Right atrium auricular region (tissue), 2 donors: ENCODE measurements at regions not wholly inside any gene's neighbourhood (a gene's known extent, or its start where the extent isn't known, plus 50 kb on each side); places are given as distances from the start of the nearest gene placed in this dataset.
"Not testable (repeated sequence)": the region's sequence is repeated elsewhere in the genome, so short reads cannot be mapped to it uniquely, and the experiment has no call there.

Experiments used
- DNase-seq: peaks from one replicate; pipeline ENCODE4 v3.0.0-alpha.2; 2019; ENCODE audit warnings: low spot score
- H3K27ac ChIP-seq, 2 donors: fragments of 200-600 bp; sonication (generic); 1 replicate in 1 of 2; 2 replicates in 1 of 2; pipeline ENCODE4 v1.5.1; 2016 to 2019
- H3K27me3 ChIP-seq, 2 donors: fragments of 200-600 bp; sonication (generic); one replicate each; pipeline versions ENCODE4 v1.5.1 to v1.6.0; 2017 to 2019
- H3K36me3 ChIP-seq: fragments of 200-600 bp; sonication (generic); one replicate; pipeline ENCODE4 v1.5.1; 2016
- H3K4me1 ChIP-seq, 2 donors: fragments of 200-600 bp; sonication (generic); one replicate each; pipeline versions ENCODE4 v1.5.1 to v1.6.0; 2017 to 2019
- H3K4me3 ChIP-seq, 2 donors: fragments of 200-600 bp; sonication (generic); 1 replicate in 1 of 2; 2 replicates in 1 of 2; pipeline ENCODE4 v1.5.1; 2017 to 2019; ENCODE audit warnings: mild to moderate bottlenecking in 1 of 2, moderate library complexity in 1 of 2
- H3K9me3 ChIP-seq, 2 donors: fragments of 200-600 bp; sonication (generic); one replicate each; pipeline ENCODE4 v1.5.1; 2019
- TF ChIP-seq, protein P1 (sequence below), 2 donors: fragments of 200-600 bp; sonication (generic); IDR thresholded peaks; one replicate each; pipeline ENCODE4 v1.5.1; 2019; ENCODE audit warnings: antibody characterized with exemption in 2 of 2

DNA sequence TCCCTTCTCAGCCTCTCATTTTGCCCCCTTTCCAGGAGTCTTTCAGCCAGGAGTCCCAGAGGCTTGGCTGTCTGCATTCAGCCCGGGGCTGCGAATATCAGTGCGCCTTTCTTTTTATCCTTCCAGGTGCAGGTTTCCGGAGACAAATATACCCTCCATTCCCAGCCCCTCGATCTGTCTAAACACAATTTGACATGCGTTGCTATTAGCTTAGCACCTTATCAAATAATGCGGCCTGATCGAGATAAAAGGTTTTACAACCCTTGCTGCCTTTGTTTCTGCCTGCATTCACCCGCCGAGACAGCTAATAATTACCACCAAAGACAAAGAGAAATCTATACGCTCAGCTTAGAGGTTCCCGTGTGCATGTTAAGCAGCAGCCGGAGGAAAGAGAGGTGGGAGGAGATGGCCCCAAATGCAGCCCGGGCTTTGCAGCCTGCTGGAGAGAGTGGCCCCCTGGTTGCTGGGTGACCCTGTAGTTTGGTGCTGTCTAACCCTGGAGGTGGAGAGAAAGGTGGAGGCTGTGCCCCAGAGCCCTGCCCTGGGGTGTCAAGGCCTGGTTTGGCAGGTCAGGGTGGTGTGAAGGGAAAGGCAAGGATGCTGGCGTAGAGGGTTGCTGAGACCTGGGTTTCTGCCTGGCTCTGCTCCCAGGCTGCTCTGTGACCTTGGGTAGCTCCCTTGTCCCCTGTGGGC is 185.3 kb downstream of the RPS24 start:
- H3K4me1 ChIP-seq, result peaks cover 0 to 31% of the 10 kb centered on the region in 2 donors
- H3K4me3 ChIP-seq, result no peak overlapping the region
- no peak for DNase-seq
- no peaks in the 10 kb centered on the region for H3K27me3 ChIP-seq
- TF ChIP-seq, protein P1, sequence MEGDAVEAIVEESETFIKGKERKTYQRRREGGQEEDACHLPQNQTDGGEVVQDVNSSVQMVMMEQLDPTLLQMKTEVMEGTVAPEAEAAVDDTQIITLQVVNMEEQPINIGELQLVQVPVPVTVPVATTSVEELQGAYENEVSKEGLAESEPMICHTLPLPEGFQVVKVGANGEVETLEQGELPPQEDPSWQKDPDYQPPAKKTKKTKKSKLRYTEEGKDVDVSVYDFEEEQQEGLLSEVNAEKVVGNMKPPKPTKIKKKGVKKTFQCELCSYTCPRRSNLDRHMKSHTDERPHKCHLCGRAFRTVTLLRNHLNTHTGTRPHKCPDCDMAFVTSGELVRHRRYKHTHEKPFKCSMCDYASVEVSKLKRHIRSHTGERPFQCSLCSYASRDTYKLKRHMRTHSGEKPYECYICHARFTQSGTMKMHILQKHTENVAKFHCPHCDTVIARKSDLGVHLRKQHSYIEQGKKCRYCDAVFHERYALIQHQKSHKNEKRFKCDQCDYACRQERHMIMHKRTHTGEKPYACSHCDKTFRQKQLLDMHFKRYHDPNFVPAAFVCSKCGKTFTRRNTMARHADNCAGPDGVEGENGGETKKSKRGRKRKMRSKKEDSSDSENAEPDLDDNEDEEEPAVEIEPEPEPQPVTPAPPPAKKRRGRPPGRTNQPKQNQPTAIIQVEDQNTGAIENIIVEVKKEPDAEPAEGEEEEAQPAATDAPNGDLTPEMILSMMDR (IDR thresholded peaks at IDR 0.05), result no peak
- no peaks in the 10 kb centered on the region for H3K9me3 ChIP-seq
- no peak overlapping the region for H3K27ac ChIP-seq
- no peaks in the 10 kb centered on the region for H3K36me3 ChIP-seq

DNA sequence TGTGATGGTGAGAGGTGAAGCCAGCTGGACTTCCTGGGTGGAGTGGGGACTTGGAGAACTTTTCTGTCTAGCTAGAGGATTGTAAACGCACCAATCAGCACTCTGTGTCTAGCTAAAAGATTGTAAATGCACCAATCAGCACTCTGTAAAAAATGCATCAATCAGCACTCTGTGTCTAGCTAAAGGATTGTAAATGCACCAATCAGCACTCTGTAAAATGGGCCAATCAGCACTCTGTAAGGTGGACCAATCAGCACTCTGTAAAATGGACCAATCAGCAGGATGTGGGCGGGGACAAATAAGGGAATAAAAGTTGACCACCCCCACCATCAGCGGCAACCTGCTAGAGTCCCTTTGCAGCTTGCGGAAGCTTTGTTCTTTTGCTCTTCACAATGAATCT is 185.9 kb downstream of the RPS24 start:
- H3K27ac ChIP-seq, H3K27me3 ChIP-seq, H3K36me3 ChIP-seq, H3K9me3 ChIP-seq, H3K4me3 ChIP-seq, DNase-seq: not testable (repeated sequence)
- peaks cover 0 to 30% of the 10 kb centered on the region in 2 donors for H3K4me1 ChIP-seq

DNA sequence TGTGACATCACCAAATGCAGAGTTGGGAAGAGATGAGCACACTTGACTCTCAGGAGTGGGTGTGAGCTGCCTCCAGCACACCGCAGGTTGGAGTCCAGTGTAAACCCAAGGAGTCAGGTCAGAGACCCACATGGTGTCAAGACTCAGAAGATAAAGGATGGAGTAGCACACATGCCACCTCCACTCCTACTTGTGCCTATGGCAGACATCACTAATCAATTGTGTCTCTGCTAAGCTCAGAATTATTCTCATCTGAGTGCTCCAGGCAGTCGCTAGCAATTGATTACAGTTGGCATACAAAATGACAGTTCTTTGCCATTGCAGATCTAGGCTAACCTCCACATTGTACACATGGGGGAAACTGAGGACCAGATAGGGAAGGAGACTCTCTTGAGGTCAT is 187.1 kb downstream of the RPS24 start:
- Histone ChIP-seq H3K4me1 (peaks cover 0 to 18% of the 10 kb centered on the region in 2 donors), H3K36me3 (no peaks in the 10 kb centered on the region), H3K4me3 (no peak overlapping the region), H3K27ac (no peak overlapping the region), H3K27me3 (no peaks in the 10 kb centered on the region), H3K9me3 (no peaks in the 10 kb centered on the region)
- no peak for DNase-seq
- TF ChIP-seq, protein P1 (IDR thresholded peaks at IDR 0.05), result no peak

DNA sequence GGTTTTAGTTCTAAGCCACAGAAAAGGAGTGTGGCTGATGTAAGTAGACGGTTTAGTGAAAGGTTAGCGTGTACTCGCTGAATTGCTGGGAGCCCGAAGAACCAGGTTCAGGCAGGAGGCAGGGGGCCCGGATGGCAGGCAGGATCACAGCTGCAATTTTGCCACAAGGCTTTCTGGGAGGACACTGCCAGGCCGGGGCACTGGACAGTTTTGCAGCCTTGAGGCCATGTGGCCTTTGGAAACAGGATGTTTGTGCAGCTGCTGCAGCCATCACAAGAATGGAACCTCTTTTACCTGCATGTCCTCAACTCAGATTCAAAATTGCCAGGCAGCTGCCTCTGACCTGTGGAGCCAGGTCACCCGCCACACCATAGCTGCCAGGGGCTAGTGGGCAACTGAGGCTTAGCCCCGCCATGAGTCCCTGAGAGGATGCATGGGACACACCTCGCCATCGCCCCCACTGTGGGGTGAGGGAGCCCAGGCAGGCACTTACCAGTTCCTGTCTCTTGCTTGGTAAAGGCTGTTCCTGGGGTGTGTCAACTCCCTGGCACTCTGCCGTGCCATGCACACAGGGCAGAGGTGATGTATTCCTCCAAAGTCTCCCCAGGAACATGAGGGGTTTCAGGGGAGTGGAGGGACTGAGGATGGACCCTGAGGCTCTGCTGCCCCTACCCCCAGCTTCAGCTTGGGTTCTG is 188.6 kb downstream of the RPS24 start:
- TF ChIP-seq, protein P1 (IDR thresholded peaks at IDR 0.05), result no peak
- Histone ChIP-seq H3K36me3 (no peaks in the 10 kb centered on the region), H3K4me1 (peaks cover 0 to 5% of the 10 kb centered on the region in 2 donors), H3K4me3 (no peak overlapping the region), H3K27ac (no peak overlapping the region), H3K9me3 (no peaks in the 10 kb centered on the region), H3K27me3 (no peaks in the 10 kb centered on the region)
- no peak for DNase-seq

DNA sequence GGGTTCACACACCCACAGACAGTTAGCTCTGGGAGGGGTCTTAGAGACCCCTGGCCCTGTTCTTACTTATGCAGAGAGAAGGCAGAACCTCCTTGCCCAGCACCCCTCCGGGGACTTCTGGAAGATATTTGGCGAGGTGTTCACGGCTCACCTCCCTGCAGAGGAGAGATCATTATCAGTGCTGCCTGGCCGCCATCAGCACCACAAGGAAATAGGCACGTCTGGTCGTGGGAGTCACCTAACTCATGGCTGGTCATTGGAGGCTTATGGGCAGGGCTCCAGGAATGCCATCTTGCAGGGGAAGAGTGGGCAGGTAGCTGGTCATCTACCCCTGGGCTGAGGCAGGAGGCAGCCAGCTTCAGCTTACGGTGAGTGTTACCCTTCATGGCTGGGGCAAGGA is 189.4 kb downstream of the RPS24 start:
- TF ChIP-seq, protein P1 (IDR thresholded peaks at IDR 0.05), result no peak
- no peaks in the 10 kb centered on the region for H3K27me3 ChIP-seq
- H3K4me3 ChIP-seq, result no peak overlapping the region
- no peaks in the 10 kb centered on the region for H3K9me3 ChIP-seq
- DNase-seq, result no peak
- H3K27ac ChIP-seq, result no peak overlapping the region
- H3K4me1 ChIP-seq, result no peaks in the 10 kb centered on the region
- H3K36me3 ChIP-seq, result no peaks in the 10 kb centered on the region

DNA sequence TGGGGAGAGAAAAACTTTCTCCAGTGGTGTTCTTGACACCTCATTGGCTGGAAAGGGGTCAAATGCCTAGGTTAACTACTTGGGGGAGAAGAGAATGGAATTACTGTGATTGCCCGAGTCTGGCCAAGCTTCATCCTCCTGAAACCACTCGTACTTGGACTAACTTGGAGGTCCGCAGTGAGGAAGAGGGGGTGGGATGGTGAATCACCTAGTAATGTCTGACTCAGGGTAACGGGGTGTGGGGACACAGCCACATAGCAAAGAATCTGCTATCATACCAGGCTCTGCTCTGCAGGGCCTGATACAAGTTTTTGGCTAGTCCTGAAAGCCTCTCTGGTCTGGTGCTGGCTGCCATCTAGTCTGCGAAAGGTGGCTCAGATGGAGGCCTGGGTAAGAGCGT is 190.9 kb downstream of the RPS24 start:
- H3K9me3 ChIP-seq, result no peaks in the 10 kb centered on the region
- DNase-seq, result no peak
- no peaks in the 10 kb centered on the region for H3K4me1 ChIP-seq
- TF ChIP-seq, protein P1 (IDR thresholded peaks at IDR 0.05), result no peak
- no peaks in the 10 kb centered on the region for H3K36me3 ChIP-seq
- no peak overlapping the region for H3K4me3 ChIP-seq
- no peaks in the 10 kb centered on the region for H3K27me3 ChIP-seq
- no peak overlapping the region for H3K27ac ChIP-seq
